ENCODE measurements at regions not wholly inside any gene's neighbourhood (a gene's known extent, or its start where the extent isn't known, plus 50 kb on each side); places are given as distances from the start of the nearest gene placed in this dataset.
"Not testable (repeated sequence)": the region's sequence is repeated elsewhere in the genome, so short reads cannot be mapped to it uniquely, and the experiment has no call there.

DNA sequence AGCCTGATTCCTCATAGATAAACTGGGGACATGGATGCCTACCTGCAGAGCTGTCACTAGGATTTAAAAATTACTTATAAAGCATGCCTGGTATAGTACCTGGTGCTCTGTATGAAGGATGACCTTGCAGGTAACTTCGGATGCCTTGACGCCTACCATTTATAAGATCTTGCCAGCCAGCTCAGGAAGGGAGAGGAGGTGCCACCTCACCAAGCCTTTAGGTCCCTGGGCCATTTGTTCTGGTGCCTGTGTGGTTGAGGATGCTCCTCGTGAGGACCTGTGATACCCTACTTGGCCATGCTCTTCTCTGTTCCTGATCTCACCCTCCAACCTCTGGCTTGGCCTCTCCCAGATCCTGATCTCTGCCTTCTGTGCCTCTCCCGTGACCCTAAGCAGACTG, 85.2 kb downstream of the FDX1 start:
- no peak for DNase-seq

DNA sequence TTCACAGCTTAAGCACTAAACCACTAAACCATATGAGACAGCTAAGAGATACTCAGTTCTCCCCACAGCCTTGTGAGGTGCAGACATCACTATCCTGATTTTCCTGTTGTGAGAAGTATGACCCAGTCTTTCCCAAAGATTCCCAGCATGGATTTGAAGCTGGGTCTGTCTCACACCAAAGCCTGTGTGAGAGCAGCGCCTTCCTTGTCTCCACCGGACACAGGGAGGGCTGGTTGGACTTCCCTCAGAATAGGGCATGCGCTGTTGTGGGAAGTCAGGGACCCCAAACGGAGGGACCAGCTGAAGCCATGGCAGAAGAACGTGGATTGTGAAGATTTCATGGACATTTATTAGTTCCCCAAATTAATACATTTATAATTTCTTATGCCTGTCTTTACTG, 87.6 kb downstream of the FDX1 start:
- not testable (repeated sequence) for DNase-seq

DNA sequence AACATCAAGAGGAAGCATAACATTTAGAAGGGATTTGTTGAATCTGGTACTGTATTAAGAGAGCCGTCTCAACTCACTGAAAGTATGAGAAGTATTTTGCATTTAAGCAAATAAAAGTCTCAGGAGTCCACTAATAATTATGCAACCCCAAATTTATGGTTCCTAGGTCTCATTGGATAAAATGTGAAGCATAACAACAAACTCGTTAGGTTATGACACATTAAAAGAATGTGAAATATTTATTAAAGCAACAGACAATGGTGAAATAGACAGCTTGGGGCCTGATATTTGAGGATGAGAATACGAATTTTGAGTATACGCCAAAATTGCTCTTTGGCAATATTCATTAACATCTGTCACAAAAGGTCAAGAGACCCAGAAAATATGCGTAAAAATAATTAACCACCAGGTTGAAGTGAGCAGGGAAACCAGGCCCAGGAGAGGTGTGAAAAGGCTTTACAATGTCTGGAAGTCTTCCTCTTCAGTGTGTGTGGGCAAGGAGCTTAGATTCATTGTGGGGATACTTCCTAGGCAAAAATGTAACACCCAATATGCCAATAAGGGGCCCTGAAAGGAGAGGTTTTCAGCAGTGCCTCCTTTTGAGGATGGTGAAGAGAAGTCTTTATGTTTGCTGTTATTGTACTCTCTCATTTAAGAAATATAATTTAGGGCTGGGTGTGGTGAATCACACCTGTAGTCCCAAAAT, 89.2 kb downstream of the FDX1 start:
- no peak for DNase-seq

DNA sequence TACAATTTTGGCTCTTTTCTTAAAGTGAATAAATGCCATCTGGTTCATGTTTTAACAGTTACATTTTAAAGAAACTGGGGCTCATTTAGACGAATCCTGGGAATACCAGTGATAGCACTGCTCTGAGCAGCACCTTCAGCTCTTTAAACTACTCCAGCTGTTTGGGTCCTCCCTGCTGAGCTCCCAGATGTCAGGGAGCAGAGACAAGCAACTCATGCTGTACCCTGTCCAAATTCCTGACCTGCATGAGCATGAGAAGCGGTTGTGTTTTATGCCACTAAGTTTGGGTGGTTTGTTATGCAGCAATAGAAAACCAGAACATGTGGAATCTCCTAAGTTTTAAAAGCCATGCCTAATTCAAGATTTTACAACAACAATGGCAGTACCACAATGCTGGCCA, 90.0 kb downstream of the FDX1 start:
- no peak for DNase-seq

DNA sequence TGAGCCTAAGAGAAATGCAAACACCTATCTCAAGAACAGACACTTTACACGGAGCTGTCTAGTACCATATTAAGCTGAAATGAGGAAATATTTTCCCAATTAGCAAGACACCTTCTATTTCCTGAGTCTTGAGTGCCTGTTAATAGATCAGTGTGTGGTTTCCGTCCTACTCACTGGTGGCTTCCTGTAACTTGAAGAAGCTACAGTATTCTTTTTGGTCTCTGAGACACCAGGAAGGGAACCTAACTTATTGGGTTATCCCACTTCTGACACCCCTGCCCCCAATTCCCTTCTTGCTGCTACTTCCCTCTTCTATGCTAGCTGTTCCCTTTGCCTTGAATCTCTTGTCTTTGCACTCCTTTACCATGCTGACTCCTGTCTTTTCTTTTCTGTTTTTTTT, 92.7 kb downstream of the FDX1 start:
- DNase-seq, result peak; percentile 31 to 42

DNA sequence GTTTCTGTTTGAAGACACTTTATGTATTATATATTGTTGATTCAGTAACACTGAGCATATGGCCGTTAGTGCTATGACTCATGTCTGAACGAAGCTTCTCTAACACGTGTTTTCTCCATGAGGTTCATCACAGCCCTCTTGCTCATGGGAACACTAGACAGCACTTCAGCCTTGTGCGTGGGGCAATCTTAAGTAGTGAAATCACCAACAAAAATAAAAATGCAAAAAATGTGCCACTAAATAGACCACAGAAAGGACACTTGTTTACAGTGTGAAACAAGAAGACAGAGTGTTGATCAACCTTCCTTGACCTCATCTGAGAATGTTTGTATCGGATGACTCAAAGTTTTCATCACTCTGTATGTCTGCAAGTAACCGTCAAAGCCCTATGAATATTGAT, 94.5 kb downstream of the FDX1 start:
- DNase-seq, result no peak

DNA sequence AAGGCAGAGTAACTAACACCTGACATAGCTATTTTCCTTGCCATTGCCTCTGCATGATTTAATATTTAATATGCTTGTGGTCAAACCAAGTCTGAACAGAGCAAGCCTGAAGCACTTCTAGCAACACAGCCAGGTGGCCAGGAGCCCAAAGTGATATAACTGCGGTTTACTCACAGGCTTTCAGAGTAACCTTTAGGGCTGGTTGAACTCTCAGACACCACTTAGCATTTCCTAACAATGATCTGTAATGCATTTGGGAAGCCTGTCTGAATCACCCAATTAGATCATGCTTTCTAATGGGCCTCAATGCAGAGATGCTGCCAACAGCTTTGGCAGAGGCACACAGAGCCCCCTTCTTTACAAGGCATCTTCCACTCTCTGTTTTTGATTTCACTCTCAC, 96.1 kb downstream of the FDX1 start:
- no peak for DNase-seq

DNA sequence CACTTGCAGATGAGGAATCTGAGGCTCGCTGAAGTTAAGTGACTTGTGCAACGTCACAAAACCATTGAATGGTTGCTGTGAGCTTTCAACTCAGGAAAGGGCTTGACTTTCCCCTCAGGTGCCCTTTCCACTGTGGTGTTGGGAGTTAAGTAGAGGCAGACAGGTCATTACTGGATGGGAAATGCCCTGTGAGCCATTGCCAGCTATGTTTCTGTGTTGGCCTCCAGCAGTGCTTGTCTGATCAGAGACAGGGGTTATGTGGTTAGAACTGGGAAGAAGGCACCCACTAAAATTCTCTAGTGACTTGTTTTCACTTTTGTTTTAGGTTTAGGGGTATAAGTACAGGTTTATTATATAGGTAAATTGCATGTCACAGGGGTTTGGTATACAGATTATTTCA, 96.6 kb downstream of the FDX1 start:
- no peak for DNase-seq

Measured in AML-193 (cell line).